GM12878 (cell line): ENCODE measurements at regions not wholly inside any gene's neighbourhood (a gene's known extent, or its start where the extent isn't known, plus 50 kb on each side); places are given as distances from the start of the nearest gene placed in this dataset.

Experiments
- BMI1 ChIP-seq: fragments of 450-650 bp; IDR thresholded peaks from 2 replicates; pipeline ENCODE4 v1.6.1; 2016; ENCODE audit warnings: mild to moderate bottlenecking, moderate library complexity, borderline replicate concordance
- BRCA1 ChIP-seq: IDR thresholded peaks from 2 replicates; pipeline ENCODE4 v1.6.1; 2011; ENCODE audit warnings: low read depth, low read length, improper control_type of control experiment
- CREM ChIP-seq: IDR thresholded peaks from 2 replicates; pipeline ENCODE4 v1.6.1; 2014; ENCODE audit warnings: antibody characterized with exemption, low read depth
- EP300 ChIP-seq, 2 experiments: fragments of 150-350 bp in 1 of 2; IDR thresholded peaks; 2 replicates each; pipeline ENCODE4 v1.6.1; 2011 to 2012; ENCODE audit warnings: low read depth in 2 of 2, low read length in 2 of 2, borderline replicate concordance in 1 of 2, improper control_type of control experiment in 1 of 2, inconsistent platforms in 1 of 2; ENCODE audit not compliant: control insufficient read depth in 1 of 2
- GATAD2B ChIP-seq: fragments of 450-650 bp; conservative IDR thresholded peaks from 2 replicates; pipeline ENCODE4 v1.6.1; 2017; ENCODE audit warnings: low read depth, mild to moderate bottlenecking, moderate library complexity
- JUND ChIP-seq: IDR thresholded peaks from 2 replicates; pipeline ENCODE4 v1.6.1; 2012; ENCODE audit warnings: low read depth, mild to moderate bottlenecking, low read length, improper control_type of control experiment, moderate library complexity
- NFYA ChIP-seq: IDR thresholded peaks from 2 replicates; pipeline ENCODE4 v1.6.1; 2011; ENCODE audit warnings: low read depth, mild to moderate bottlenecking, low read length, improper control_type of control experiment, borderline replicate concordance
- POLR2AphosphoS2 ChIP-seq: IDR thresholded peaks from 2 replicates; pipeline ENCODE4 v1.6.1; 2011; ENCODE audit warnings: low read depth, mild to moderate bottlenecking, low read length, improper control_type of control experiment, moderate library complexity
- PRDM15 ChIP-seq: fragments of 450-650 bp; formaldehyde crosslinking; IDR thresholded peaks from 2 replicates; pipeline ENCODE4 v1.4.0; 2020; ENCODE audit warnings: mild to moderate bottlenecking, moderate library complexity
- SRF ChIP-seq, 2 experiments: IDR thresholded peaks; 2 replicates each; pipeline ENCODE4 v1.6.1; 2011; ENCODE audit warnings: low read depth in 2 of 2, low read length in 2 of 2, mild to moderate bottlenecking in 1 of 2, moderate library complexity in 1 of 2
- ZBTB33 ChIP-seq: fragments of 450-650 bp; IDR thresholded peaks from 2 replicates; pipeline ENCODE4 v1.6.1; 2017; ENCODE audit warnings: mild to moderate bottlenecking
- ZBTB40 ChIP-seq: fragments of 450-650 bp; IDR thresholded peaks from 2 replicates; pipeline ENCODE4 v1.6.1; 2016; ENCODE audit warnings: mild to moderate bottlenecking, moderate library complexity, borderline replicate concordance
- ZNF592 ChIP-seq: fragments of 450-650 bp; IDR thresholded peaks from 2 replicates; pipeline ENCODE4 v1.6.1; 2017; ENCODE audit warnings: mild to moderate bottlenecking, moderate library complexity

- TF ChIP-seq ZBTB40 = no peak
- TF ChIP-seq PRDM15 (CRISPR knock-in tag) = no peak
- no peak for TF ChIP-seq JUND
- TF ChIP-seq ZBTB33 = no peak
- TF ChIP-seq BMI1 = no peak
- TF ChIP-seq SRF (IDR thresholded peaks at IDR 0.05; ENCODE audit: low read depth in 2 of 2, low read length in 2 of 2) = no peak
- no peak for TF ChIP-seq NFYA
- no peak for TF ChIP-seq BRCA1
- TF ChIP-seq EP300 (IDR thresholded peaks at IDR 0.05; ENCODE audit: borderline replicate concordance in 1 of 2, control insufficient read depth in 1 of 2, low read depth in 2 of 2, low read length in 2 of 2) = peak in 1 of 2 experiments; percentile 19; a peak in 1 of 4 replicates
- no peak for TF ChIP-seq POLR2AphosphoS2
- TF ChIP-seq CREM = 0 out of 2 replicates have a peak, but pooled peaks have one; percentile 31
- 0 out of 2 replicates have a peak, but pooled peaks have one; percentile 60 for TF ChIP-seq ZNF592
- peak; percentile 83; the same call in 1 of the 2 replicates for TF ChIP-seq GATAD2B
Measured at GRCh38 chr13:30114571-30115256, 192.6 kb downstream of the KATNAL1 start (continued).
